Kidney epithelial cell (primary cell): ENCODE measurements at regions not wholly inside any gene's neighbourhood (a gene's known extent, or its start where the extent isn't known, plus 50 kb on each side); places are given as distances from the start of the nearest gene placed in this dataset.

ENCODE experiments used
- DNase-seq: peaks from one replicate; pipeline ENCODE4 v3.0.0-alpha.2; 2010; ENCODE audit warnings: low read depth
- H3K27me3 ChIP-seq: 2 replicates; pipeline ENCODE4 v1.6.0; 2011; ENCODE audit warnings: low read length; ENCODE audit not compliant: control insufficient read depth, insufficient read depth
- H3K36me3 ChIP-seq: 2 replicates; pipeline ENCODE4 v1.5.1; 2011; ENCODE audit warnings: low read length; ENCODE audit not compliant: control insufficient read depth, insufficient read depth
- H3K4me3 ChIP-seq: 2 replicates; pipeline ENCODE4 v1.5.1; 2011; ENCODE audit warnings: low read depth, mild to moderate bottlenecking, control low read depth, low read length
- CTCF ChIP-seq: IDR thresholded peaks from 2 replicates; pipeline ENCODE4 v1.5.1; 2011; ENCODE audit warnings: mild to moderate bottlenecking, moderate library complexity, low read length, control low read depth, inconsistent platforms; ENCODE audit not compliant: insufficient read depth, poor library complexity, severe bottlenecking

GRCh38 chr2:172288603-172289002, 138.8 kb upstream of the ITGA6 start:
- TF ChIP-seq CTCF: no peak
- H3K36me3 ChIP-seq: no peaks in the 10 kb centered on the region
- H3K4me3 ChIP-seq: no peak overlapping the region
- no peaks in the 10 kb centered on the region for H3K27me3 ChIP-seq
- DNase-seq: no peak

GRCh38 chr2:172293952-172294351, 133.4 kb upstream of the ITGA6 start:
- Histone ChIP-seq H3K36me3 (no peaks in the 10 kb centered on the region), H3K4me3 (no peak overlapping the region), H3K27me3 (no peaks in the 10 kb centered on the region)
- DNase-seq: no peak
- no peak for TF ChIP-seq CTCF

GRCh38 chr2:172294983-172295382, 132.4 kb upstream of the ITGA6 start:
- Histone ChIP-seq H3K27me3 (no peaks in the 10 kb centered on the region), H3K4me3 (no peak overlapping the region), H3K36me3 (no peaks in the 10 kb centered on the region)
- TF ChIP-seq CTCF: no peak
- DNase-seq: no peak

- no peak for TF ChIP-seq CTCF
- Histone ChIP-seq H3K27me3 (no peaks in the 10 kb centered on the region), H3K36me3 (no peaks in the 10 kb centered on the region), H3K4me3 (no peak overlapping the region)
- DNase-seq: no peak
Observed at GRCh38 chr2:172295677-172296076, 131.7 kb upstream of the ITGA6 start.

- no peaks in the 10 kb centered on the region for H3K27me3 ChIP-seq
- DNase-seq: no peak
- no peak overlapping the region for H3K4me3 ChIP-seq
- TF ChIP-seq CTCF: no peak
- no peaks in the 10 kb centered on the region for H3K36me3 ChIP-seq
Observed at GRCh38 chr2:172296267-172297046, 130.9 kb upstream of the ITGA6 start.

- no peaks in the 10 kb centered on the region for H3K36me3 ChIP-seq
- DNase-seq: no peak
- H3K27me3 ChIP-seq: no peaks in the 10 kb centered on the region
- H3K4me3 ChIP-seq: no peak overlapping the region
- no peak for TF ChIP-seq CTCF
Observed at GRCh38 chr2:172297531-172297930, 129.9 kb upstream of the ITGA6 start.
